Glutamatergic neuron (in vitro differentiated cells): ENCODE measurements at regions not wholly inside any gene's neighbourhood (a gene's known extent, or its start where the extent isn't known, plus 50 kb on each side); places are given as distances from the start of the nearest gene placed in this dataset.

Experiments used
- DNase-seq: peaks from one replicate; pipeline ENCODE4 v3.0.0; 2022
- H3K27ac Mint-ChIP-seq: one replicate; pipeline ENCODE4 v1.8.0; 2020; ENCODE audit warnings: mild to moderate bottlenecking, mixed read lengths, inconsistent platforms; ENCODE audit not compliant: unreplicated experiment
- H3K27me3 Mint-ChIP-seq: one replicate; pipeline ENCODE4 v1.8.0; 2020; ENCODE audit warnings: mild to moderate bottlenecking, moderate library complexity, mixed read lengths, inconsistent platforms; ENCODE audit not compliant: unreplicated experiment
- H3K36me3 Mint-ChIP-seq: one replicate; pipeline ENCODE4 v1.8.0; 2020; ENCODE audit warnings: mild to moderate bottlenecking, mixed read lengths, inconsistent platforms; ENCODE audit not compliant: unreplicated experiment
- H3K4me1 Mint-ChIP-seq: one replicate; pipeline ENCODE4 v1.8.0; 2020; ENCODE audit warnings: mild to moderate bottlenecking, low read depth, mixed read lengths, inconsistent platforms; ENCODE audit not compliant: unreplicated experiment
- H3K4me3 Mint-ChIP-seq: one replicate; pipeline ENCODE4 v1.8.0; 2020; ENCODE audit warnings: mild to moderate bottlenecking, mixed read lengths, inconsistent platforms; ENCODE audit not compliant: unreplicated experiment
- H3K9me3 Mint-ChIP-seq: one replicate; pipeline ENCODE4 v1.8.0; 2020; ENCODE audit warnings: mild to moderate bottlenecking, moderate library complexity, mixed read lengths, inconsistent platforms; ENCODE audit not compliant: unreplicated experiment
- TF ChIP-seq, protein P1 (sequence below): fragments of 200-600 bp; sonication (generic); IDR thresholded peaks from one replicate; pipeline ENCODE4 v1.5.0; 2021; ENCODE audit not compliant: partially characterized antibody, unreplicated experiment

DNA sequence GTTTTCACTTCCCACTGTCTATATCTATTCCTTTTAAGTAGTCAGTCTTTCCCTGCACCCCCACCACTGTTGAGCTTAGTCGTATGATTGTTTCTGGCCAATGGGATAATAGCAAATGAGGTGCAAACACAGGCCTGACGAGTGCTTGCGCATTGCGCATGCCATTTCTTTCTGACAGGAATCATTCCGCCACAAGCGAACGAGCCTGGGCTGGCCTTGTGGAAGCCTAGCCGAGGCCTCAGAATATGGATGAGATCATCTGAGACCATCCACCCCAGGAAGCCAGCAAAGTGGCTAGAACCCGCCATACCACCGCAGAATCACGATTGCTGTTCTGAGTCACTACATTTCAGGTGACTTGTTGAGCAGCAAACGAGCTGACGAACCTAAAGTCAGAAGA, 52.2 kb upstream of the PRL start:
- Mint-ChIP-seq H3K4me1 (no peaks in the 10 kb centered on the region), H3K4me3 (no peak overlapping the region), H3K27ac (no peak overlapping the region), H3K36me3 (peaks cover 5% of the 10 kb centered on the region), H3K9me3 (no peaks in the 10 kb centered on the region), H3K27me3 (no peaks in the 10 kb centered on the region)
- DNase-seq = no peak
- TF ChIP-seq, protein P1, sequence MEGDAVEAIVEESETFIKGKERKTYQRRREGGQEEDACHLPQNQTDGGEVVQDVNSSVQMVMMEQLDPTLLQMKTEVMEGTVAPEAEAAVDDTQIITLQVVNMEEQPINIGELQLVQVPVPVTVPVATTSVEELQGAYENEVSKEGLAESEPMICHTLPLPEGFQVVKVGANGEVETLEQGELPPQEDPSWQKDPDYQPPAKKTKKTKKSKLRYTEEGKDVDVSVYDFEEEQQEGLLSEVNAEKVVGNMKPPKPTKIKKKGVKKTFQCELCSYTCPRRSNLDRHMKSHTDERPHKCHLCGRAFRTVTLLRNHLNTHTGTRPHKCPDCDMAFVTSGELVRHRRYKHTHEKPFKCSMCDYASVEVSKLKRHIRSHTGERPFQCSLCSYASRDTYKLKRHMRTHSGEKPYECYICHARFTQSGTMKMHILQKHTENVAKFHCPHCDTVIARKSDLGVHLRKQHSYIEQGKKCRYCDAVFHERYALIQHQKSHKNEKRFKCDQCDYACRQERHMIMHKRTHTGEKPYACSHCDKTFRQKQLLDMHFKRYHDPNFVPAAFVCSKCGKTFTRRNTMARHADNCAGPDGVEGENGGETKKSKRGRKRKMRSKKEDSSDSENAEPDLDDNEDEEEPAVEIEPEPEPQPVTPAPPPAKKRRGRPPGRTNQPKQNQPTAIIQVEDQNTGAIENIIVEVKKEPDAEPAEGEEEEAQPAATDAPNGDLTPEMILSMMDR = no peak

- H3K4me3 Mint-ChIP-seq = no peak overlapping the region
- TF ChIP-seq, protein P1 = no peak
- H3K4me1 Mint-ChIP-seq = no peaks in the 10 kb centered on the region
- H3K27me3 Mint-ChIP-seq = no peaks in the 10 kb centered on the region
- H3K27ac Mint-ChIP-seq = no peak overlapping the region
- H3K9me3 Mint-ChIP-seq = no peaks in the 10 kb centered on the region
- DNase-seq = no peak
- H3K36me3 Mint-ChIP-seq = peaks cover 5% of the 10 kb centered on the region
Observed at GRCh38 chr6:22349528-22349927, 52.7 kb upstream of the PRL start.

DNA sequence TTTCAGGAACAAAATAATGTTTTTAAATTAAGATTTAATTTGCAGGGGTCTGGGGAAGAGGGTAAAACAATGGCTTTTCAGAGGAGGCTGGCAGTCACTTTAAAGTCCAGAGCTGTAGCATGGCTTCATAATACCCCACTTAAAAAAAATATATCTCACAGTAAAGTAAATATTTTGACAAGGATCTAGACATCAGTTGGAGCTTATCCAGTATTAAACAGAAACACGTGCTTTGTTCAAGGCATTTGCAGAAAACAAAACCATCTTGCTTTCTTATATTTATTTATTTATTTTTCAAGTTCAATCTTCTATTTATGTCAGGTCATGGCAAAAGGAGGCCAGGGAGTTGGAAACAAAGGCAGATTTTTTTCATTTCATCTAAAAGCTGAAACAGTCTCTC, 53.3 kb upstream of the PRL start:
- H3K4me3 Mint-ChIP-seq = no peak overlapping the region
- H3K27me3 Mint-ChIP-seq = no peaks in the 10 kb centered on the region
- H3K9me3 Mint-ChIP-seq = no peaks in the 10 kb centered on the region
- H3K27ac Mint-ChIP-seq = no peak overlapping the region
- peaks cover 5% of the 10 kb centered on the region for H3K36me3 Mint-ChIP-seq
- no peak for DNase-seq
- no peaks in the 10 kb centered on the region for H3K4me1 Mint-ChIP-seq
- TF ChIP-seq, protein P1 = no peak

GRCh38 chr6:22353101-22353500, 56.3 kb upstream of the PRL start:
- TF ChIP-seq, protein P1 = no peak
- H3K36me3 Mint-ChIP-seq = peaks cover 5% of the 10 kb centered on the region
- H3K9me3 Mint-ChIP-seq = peaks cover 1% of the 10 kb centered on the region
- H3K27ac Mint-ChIP-seq = no peak overlapping the region
- H3K27me3 Mint-ChIP-seq = no peaks in the 10 kb centered on the region
- DNase-seq = no peak
- no peak overlapping the region for H3K4me3 Mint-ChIP-seq
- no peaks in the 10 kb centered on the region for H3K4me1 Mint-ChIP-seq

DNA sequence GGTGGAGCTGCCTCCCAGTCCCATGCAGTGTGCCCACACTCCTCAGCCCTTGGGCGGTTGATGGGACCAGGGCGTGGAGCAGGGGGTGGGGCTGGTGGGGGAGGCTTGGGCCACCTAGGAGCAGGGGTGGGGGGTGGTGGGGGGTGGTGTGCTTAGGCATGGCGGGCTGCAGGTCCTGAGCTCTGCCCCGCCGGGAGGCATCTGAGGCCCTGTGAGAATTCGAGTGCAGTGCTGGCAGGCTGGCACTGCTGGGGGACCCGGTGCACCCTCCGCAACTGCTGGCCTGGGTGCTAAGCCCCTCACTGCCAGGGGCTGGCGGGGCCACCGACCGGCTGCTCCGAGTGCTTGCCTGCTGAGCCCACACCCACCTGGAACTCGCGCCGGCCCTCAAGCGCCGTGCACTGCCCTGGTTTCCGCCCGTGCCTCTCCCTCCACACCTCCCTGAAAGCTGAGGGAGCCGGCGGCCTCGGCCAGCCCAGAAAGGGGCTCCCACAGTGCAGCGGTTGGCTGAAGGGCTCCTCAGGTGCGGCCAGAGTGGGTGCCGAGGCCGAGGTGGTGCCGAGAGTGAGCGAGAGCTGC, 59.6 kb upstream of the PRL start:
- DNase-seq = no peak
- H3K27ac Mint-ChIP-seq = no peak overlapping the region
- peaks cover 5% of the 10 kb centered on the region for H3K36me3 Mint-ChIP-seq
- H3K4me3 Mint-ChIP-seq = no peak overlapping the region
- H3K27me3 Mint-ChIP-seq = no peaks in the 10 kb centered on the region
- peaks cover 1% of the 10 kb centered on the region for H3K9me3 Mint-ChIP-seq
- peaks cover 2% of the 10 kb centered on the region for H3K4me1 Mint-ChIP-seq
- TF ChIP-seq, protein P1 = no peak
